ENCODE measurements at regions not wholly inside any gene's neighbourhood (a gene's known extent, or its start where the extent isn't known, plus 50 kb on each side); places are given as distances from the start of the nearest gene placed in this dataset.

DNA sequence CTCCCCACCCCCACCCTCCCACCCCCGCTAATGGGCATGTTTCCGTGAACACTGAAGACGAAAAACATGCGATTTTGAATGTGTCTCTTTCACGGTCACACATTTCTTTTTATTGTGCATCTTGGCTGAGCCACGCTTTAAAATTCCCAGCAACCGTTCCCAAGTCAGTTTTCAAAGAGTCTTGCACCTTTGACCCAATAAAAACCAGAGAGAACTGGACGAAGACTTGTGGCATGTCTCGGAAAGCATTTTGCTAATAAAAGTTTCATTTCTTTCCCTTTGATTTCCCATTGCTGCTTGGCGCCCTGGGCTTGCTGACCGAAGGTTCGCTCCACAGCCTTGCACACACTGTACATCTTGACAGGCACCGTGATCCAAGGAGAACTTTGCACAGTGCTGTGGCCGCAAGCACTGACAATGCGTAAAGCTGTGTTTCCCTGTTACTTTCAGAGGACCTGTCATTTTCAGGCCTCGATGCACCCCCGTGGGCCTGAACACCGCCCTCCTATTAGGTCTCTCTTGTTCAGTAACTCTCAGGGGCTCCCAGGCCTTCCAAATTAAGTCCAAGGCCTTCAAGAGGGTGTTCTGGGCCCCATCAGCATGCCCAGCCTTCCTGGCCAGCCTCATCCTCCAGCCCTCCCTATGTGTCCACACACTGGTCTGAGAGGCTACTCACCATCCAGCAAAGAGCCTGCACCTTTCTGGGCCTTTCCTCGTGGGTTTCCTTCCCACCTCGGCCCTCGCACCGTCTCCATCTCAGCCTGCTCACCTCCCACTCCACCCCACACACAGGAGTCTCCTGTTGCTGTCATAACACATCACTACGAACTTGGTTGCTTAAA lies 63.4 kb upstream of the DIO3 start:
- no peak for DNase-seq

DNA sequence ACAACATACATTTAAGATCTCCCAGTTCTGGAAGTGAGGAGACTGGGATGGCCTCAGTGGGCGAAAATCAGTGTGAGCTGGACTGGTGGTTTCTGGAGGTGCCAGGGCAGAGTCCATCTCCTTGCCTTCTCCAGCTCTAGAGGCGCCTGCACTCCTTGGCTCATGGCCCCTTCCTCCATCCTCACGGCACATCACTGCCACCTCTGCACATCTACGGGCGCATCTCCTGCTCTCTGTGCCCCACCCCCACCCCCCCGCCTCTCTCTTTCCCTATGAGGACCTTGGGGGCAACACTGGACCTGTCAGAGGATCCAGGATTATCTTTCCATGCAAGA lies 62.8 kb upstream of the DIO3 start:
- no peak for DNase-seq

DNA sequence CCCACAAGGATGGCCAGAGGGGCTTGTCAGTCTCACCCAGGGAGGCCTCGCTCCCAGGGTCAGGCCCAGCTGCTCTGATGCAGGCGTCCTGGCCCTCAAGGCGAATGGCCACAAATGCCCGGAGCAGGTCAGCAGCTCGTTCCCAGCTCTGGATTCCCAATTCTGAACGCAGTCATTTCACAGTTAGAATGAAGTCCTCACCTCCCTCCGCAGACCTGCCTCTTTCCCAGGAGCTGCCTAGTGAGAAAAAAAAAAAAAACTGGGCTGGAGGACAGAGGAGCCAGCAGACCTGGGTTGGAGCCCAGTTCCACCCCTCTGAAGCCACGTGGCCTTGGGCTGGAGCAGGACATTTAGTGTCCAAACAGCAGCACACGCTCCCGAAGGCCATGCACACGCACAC lies 62.2 kb upstream of the DIO3 start:
- no peak for DNase-seq

GRCh38 chr14:101499513-101499912 lies 61.8 kb upstream of the DIO3 start:
- no peak for DNase-seq

- no peak for DNase-seq
These were observed 61.2 kb upstream of the DIO3 start for GRCh38 chr14:101500061-101500460.

DNA sequence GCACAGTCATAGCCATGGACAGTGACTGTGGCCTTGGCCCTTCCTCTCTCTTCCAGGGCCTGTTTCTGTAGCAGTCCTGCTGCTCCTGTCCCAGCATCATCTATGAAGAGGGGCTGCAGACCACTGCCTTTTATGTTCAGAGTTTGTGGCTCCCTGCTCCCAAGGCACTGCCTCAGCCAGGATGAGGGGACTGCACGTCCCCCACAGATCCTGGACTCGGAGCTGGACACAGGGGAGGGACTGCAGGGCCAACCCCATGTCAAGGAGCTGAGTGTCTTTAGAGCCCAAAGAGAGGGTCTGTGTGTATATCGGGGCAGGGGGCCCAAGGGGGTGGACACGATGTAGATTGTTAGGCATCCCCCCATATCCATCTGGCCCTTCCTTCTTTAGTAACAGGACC lies 60.6 kb upstream of the DIO3 start:
- no peak for DNase-seq

DNA sequence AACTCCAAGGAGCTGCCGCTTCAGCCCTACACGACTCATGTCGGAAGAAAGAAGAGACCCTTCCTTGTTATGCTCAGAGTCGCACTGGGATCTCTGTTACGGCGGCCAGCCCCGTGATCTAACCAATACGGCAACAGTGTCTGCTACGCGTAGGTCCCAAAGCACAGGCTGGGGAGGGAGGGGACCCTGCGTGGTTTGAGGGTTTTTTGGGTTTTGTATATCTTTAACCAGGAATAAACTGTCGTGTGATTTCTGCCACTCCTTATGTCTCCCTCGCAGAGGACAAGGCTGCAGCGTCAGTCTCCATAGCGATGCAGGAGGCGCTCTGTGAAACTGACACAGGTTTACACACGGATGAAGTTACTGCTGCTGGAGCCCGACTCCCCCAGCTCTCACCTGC lies 60.0 kb upstream of the DIO3 start:
- DNase-seq = no peak

DNA sequence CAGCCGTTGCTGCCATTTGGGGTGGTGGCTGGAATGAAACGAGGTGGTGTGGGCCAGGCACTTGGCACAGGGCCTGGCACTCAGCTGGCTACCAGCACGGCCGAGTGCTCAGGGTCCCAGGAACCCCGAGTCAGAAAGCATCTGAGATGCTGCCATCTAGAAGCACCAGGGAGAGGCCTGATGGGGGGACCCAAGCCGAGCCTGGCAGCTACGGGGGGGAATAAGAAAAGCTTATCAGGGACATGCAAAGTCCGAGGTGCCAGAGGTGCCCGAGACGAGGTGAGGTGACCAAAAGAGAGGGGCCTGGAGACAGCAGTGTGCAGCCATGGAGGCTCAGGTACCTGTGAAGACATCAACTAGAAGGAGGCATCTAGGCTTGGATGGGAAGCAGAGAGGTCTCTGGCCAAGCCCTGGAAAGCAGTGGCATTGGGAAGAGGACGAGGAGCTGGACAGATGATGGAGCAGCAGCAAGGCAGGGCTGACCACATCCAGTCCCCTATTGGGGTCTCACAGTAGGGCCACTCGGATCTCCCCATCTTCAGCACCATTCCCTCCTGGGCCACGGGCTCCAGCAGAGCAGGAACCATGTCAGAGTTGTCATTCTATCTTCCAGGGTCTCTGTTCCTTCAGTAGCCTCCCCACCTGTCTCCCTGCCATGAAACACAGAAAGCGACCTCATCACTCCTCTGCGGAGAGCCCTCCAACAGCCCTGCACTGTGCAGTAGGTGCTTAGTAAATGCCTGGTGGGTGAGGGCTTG lies 59.3 kb upstream of the DIO3 start:
- no peak for DNase-seq

- DNase-seq = no peak
These were observed 58.4 kb upstream of the DIO3 start for GRCh38 chr14:101502761-101503392.

DNA sequence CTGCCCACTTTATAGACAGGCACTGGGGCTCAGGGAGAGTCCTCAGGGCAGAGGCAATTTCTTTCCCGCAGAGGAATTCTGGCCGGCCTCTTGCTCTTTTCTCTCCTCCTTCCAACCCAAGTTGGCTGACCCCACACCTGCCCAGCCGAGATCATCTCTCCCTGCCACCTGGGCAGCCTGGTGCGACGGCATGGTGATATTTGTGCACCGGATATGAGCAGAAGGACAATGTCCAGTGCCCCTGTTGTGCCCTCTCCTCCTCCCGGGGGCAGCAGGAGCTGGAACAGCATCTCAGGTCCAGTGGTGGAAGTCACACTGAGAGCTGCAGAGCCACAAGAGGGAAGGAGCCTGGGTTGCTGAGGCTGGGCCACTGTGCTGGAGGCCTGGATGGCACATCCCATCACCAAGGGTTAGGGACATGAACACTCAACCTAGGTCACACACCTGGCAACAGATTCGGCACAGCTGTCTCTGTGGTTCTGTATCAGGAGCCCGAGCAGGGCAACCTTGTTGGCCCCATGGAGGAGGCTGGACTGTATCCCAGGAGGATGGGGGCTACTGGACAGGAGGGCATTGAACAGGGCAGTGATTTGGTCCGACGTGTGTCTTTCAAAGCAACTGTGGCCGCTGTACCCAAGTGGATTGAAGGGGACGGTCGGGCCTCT lies 57.7 kb upstream of the DIO3 start:
- no peak for DNase-seq

DNA sequence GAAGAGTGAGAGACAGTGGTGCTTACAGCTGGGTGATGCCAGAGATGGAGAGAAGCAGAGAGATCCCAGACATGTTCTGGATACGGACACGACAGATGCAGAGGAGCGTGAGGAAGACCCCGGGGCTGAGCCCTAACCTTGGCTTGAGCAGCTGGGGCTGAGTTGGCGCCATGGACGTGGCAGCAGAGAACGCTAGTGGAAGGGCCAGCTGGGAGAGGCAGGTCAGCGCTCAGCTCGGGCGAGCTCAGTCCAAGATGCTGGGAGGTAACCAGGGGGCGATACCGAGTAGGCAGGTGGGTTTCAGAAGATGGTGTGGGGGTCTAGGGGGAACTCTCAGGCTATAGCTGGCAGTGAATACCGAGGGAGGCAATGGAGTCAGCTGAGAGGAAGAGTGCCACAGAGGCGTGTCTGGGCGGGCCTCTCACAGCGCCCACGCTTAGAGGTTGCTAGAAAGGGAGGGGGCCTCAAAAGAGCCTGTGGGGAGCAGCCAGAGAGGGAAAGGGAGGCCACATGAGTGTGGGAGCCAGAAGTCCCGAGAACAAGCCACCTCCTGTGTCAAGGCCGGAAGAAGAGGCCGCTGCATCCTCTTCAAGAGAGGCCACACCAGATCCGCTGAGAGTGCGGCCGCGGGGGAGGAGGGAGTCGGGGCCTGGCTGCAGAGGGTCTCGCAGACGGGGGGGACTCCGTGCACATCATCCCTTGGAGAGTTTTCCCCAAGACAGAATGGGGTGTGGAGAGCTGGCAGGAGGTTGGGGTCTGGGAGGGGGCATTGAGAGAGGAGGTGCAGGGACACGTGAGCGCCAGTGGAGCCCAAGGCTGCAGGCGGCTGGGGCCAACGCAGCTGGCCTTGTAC lies 57.0 kb upstream of the DIO3 start:
- no peak for DNase-seq

DNA sequence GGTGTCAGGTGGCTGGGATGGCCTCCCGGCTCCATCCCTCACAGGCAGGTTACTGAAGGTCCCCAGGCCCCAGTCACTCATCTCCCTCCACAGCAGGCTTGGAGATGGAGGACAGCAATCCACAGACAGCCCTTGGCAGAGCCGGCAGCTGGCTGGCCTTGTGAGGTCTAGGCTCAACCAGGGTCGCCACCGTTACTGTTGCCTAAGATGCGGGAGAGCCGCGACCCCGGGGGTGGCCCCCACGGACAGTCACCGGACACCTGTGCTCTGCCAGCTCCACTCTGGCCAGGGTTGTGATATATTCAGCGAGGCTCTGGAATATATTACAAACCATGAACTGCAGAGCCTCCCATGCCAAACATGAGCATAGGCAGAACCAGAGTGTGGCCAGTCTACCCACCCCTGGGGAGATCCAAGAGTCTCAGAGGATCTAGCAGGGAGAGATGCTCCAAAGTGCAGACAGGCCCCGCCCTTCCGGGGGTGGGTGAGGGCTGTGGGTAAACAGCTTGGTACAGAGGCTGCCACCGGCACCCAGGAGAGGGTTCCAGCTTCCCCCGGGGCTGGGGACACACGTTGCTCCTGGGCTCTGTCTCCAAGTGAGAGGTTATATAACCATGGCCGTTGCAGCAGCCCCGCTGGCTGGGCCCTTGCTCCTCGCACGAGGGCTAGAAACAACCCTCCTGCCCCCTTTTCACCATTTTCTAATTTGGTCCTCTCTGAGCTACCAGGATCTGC lies 55.9 kb upstream of the DIO3 start:
- no peak for DNase-seq

- DNase-seq = no peak
These were observed 54.9 kb upstream of the DIO3 start for GRCh38 chr14:101506211-101506925.

DNA sequence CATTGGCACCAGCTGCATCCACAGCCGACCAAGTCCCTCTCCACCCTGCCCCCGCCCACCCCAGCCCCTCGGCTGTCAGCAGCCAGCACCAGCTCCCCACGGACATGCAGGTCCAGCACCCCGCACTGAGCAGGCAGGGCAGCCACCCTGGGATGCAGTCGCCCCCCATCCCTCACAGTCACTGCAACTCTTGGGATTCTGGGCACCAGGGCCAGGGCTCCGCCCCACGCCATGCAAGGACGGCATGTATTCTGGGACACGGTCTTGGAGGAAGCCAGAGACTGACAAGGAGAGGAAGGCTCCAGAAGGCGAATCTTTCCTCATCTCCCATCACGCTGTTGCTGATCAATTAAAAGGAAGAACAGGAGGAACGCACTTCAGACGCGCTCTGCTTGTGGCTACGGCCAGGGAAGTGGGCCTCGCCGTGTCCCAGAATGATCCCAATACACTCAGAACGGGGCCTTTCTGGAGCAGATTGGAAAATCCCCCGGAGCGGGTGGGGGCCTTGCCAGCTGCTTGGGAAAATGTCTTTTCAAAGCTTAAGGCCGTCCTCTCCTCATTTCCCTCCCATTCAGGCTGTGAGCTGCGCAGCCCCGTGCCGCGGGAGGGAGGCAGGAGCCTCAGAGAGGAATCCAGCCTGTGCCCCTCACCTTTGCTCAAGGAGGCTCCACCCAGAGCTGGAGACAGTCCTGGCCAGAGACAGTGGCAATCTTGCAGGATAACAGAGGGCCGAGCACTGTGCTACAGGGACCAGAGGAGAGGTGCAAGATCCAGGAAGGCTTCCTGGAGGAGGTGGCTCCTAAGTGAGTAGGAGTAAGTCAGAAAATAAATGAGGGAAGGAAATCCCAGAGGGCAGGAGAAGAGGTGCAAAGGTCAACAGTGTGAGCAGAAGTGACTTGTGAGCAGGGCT lies 54.1 kb upstream of the DIO3 start:
- DNase-seq = no peak

- no peak for DNase-seq
These were observed 53.5 kb upstream of the DIO3 start for GRCh38 chr14:101507836-101508150.

DNA sequence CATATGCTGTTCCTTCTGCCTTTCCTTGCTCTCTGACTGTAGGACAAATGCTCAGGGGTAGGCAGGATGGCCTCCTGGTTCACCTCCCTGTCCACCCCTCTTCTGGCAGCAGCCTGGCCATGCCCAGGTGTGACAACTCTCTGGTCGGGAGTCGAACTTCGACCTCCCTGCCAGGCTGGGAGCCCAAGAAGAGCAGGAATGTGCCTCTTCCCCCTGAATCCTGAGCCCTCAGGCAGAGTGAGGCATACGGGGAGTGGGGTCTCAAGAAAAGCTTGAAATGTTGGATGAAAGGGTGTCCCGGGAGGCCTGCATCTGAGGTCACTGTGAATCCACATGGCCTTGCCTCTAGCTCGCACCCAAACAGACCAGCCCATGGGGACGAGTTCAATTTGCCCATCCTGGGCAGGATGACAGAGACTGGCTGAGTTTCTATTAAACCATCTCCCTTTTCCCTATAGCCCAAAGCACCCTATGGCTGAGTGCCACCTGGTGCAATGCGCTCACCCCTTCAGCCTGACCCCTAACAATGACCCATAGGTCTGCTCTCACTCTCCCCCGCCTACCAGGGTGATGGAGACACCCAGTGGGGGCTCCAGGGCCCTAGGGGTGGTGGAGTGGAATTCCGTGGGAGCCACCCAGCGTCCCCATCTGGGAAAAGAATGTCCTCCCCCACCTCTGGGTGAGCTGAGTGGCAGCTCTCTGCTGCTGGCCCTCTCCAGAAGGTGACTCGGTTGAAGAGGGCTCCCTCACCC lies 52.9 kb upstream of the DIO3 start:
- DNase-seq = no peak

GRCh38 chr14:101508948-101509729 lies 52.2 kb upstream of the DIO3 start:
- DNase-seq = no peak

DNA sequence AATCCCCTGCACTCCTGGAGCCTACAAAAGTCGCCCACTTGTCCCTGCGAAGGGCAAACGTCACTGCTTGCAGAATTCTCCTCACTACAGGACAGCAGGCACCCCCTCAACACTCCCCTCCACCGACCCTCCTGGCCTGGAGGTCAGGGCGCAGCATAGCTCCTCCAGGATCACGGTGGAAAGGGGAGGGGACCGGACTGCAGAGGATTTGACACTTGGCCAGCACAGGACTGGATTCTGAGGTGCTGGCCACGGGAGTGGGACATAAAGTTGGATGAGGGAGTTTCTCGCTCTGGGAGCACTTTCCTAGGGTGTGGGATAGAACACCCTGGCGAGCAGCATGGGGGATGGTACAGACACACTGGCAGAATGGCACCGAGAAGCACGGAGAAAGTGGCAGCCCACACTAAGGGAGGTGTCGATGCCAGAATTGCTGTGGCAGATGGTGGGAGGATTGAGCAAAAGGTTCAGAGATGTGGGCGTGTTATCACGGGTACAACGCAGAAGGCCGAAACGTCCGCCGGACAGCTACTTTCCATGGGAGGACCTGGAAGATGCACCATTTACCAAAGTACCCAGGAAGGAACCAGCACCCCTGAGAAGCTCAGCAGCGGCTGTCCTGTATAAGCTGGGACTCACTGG lies 51.4 kb upstream of the DIO3 start:
- no peak for DNase-seq
